ENCODE measurements at regions not wholly inside any gene's neighbourhood (a gene's known extent, or its start where the extent isn't known, plus 50 kb on each side); places are given as distances from the start of the nearest gene placed in this dataset.
"Not testable (repeated sequence)": the region's sequence is repeated elsewhere in the genome, so short reads cannot be mapped to it uniquely, and the experiment has no call there.

DNA sequence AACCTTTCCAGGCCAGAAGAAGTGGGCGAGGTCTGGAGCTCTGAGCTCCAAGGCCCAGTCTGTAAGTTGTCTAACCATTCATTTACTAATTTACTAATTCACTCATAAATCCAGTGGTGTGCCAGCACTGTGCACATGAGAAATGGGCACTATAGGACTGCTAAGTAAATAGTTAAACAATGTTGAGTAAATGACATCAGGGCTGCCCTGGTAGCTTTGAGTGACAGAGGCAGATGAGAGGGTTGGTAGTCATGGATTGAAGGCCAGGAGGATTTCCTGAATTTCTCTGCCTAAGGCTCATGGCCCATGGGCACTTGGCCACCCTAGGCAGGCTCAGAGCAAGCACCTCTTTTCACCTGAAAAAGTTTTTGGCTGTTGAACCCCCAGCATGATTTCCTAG, 216.9 kb upstream of the RXFP2 start:
- no peak for DNase-seq

DNA sequence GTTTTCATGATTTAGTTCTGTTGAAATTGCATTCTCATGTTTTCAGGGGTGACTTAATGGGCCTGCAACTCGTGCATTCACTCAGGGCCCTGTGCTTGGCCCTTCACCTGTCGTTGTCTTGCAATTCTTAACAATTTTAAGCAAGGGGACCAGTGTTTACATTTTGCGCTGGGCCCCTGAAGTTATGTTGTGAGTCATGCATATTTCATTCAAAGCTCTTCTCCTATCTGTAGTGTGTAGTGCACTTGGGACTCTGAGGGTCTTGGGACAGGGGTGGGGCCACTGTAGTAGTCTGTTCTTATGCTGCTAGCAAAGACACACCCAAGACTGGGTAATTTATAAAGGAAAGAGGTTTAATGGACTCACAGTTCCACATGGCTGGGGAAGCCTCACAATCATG, 211.2 kb upstream of the RXFP2 start:
- DNase-seq, result no peak

DNA sequence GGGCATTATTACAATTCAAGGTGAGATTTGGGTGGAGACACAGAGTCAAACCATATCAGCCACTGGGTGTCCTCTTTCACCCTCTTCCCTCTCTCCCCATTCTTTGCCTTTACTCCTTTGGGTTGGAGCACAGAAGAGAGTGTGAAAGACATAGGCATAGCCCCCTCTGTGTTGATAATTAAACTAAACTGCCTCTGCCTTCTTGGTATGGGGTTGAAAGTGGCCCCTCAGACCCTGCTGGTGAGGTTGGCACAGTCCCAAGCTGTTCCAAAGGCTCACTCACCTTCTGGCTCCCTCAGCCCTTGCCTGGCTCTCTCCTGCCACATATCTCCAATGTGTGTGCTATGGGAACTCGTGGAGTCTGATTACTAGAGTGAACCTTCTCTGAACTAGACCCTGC, 210.6 kb upstream of the RXFP2 start:
- DNase-seq, result no peak

DNA sequence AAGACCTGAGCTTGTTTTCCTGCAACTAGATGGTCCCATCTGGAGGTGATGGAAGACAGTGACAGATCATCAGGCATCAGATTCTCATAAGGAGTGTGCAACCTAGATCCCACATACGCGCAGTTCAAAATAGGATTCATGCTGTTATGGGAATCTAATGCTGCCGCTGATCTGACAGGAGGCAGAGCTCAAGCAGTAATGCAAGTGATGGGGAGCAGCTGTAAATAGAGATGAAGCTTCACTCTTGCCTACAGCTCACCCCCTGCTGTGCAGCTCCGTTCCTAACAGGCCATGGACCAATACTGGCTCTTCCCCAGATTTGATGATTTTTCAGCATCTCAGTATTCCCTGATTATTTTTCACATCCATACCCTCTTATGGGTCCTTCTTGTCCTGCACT, 208.4 kb upstream of the RXFP2 start:
- DNase-seq, result no peak

DNA sequence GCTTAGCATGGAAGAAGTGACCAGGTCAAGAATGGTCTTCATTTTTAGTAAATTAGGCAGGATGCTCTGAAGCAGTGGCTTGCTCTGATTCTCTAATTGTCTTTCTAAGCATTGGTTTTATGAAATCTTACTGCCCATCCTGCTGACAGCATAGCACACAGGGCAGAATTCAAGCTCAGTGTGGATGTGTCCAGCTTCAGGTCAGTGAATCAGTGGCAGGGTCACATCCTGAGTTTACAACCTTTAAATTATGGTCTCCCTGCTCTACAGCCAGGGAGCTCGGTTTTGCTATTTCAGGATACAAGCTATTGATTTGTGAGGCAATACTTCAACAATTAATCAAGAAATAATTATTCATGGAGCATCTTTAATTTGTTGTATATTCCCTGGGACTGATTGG, 202.3 kb upstream of the RXFP2 start:
- DNase-seq, result no peak

DNA sequence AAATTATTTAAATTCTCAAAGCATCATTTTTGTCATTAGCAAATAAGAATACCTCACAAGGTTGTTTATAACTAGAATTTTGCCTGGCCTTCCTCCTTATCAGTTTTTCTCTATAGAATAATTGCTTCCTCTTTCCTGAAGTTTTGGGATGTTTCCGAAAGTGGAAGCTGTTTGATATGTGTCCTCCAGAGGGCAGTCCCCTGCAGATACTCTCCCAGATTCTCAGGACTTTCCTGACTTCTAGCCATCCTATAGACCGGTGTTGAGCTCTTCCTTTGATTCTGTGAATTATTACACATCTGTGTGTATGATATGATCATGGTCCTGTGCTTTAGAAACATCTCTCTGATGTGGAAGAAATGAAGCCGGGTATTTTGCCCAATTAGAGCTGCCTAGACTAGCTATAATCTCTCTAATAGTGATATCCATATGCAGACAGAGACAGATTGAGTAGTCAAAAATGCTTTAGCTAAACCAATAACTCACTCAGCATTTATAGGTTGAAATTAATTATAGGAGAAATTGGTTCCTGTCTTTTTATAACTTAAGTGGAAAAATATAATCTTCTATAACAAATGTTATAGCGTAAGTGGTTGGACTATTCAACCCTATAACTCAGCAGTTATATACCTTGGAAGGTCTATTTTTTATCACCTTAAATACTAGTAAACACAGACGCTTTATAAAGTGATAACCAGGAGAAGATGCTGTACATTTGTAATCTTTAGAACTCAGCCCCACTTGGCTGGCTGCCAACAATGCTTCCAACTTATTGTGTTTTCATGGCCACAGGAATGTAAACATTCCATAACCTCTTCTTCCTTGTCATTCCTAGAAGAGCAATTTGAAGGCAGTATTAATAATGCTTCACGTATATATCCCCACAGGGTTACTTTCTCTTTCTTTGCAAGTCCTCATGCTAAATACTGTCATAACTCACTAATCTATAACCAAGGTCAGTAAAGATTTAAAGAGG, 201.0 kb upstream of the RXFP2 start:
- DNase-seq, result peak; percentile 37 to 65

DNA sequence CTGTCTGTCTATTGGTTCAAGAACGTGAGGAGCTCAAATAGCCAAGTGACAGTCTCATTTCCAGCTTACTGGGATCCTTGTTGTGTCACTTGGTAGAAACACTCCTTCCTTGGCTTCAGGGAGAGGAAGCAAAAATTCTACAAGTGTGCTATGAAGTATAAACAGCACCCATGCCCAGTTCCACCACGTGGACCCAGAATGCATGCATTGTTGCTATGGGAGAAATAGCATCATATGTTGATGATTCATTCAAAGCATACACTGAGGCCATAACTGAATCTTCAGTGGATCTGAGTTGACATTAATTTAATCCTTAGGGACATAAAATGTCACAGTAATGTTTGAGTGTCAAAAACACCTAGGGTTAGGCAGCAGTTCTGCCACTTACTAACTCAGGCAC, 199.0 kb upstream of the RXFP2 start:
- no peak for DNase-seq

DNA sequence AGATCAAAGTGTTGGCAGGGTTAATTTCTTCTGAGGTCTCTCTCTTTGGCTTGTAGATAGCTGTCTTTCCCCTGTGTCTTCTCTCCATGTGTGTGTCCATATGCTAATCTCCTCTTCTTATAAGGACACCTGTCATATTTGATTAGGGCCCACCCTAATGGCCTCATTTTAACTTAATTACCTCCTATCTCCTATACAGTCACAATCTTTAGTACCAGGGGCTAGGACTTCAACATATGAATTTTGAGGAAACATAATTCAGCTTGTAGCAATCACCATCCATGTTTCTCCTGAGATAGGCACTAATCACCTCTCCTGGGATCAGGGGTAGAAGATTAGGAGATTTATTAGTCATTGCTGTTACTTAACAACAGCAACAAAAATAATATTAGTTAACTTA, 196.1 kb upstream of the RXFP2 start:
- DNase-seq, result no peak

DNA sequence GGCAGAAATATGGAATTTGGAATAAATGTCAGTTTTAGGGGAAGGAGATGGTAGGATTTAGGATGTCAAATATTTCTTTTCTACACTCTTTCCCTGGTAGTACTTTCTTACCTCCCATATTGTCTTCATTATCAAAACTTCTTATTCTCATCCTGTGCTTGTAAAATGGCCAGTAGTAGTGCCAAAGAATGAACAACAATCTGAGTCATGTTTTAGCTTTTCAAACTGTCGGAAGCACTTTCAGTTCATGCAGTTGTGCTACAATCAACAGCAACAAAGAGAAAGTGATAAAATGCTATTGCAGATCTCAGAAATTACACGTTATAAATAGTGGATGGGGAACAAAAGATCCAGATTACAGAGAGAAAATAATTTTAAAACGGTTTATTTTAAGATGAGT, 193.7 kb upstream of the RXFP2 start:
- no peak for DNase-seq

DNA sequence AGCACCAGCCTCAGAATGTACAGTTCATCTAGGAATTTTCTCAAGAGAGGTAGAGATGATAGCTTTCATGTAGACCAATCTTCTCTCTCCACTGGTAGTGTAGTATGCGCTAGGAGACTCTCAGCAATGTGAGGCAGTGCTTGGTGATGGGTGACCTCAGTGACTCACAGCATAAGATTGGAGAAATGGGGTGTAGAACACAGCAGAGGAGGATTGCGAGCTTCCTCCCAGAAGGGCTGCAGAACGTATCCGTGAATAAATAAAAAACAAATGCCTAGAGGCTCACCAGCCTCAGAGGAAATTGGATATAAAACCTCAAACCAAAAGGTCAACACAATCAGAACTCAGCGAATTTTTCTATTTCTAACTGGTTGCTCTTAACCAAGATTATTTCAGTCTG, 182.9 kb upstream of the RXFP2 start:
- DNase-seq, result no peak

DNA sequence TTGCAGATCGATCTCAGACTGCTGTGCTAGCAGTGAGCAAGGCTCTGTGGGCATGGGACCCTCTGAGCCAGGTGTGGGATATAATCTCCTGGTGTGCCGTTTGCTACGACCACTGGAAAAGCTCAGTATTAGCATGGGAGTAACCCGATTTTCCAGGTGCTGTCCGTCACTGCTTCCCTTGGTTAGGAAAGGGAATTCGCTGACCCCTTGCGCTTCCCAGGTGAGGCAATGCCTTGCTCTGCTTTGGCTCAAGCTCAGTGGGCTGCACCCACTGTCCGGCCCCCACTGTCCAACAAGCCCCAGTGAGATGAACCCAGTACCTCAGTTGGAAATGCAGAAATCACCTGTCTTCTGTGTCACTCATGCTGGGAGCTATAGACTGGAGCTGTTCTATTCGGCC, 155.1 kb upstream of the RXFP2 start:
- not testable (repeated sequence) for DNase-seq

DNA sequence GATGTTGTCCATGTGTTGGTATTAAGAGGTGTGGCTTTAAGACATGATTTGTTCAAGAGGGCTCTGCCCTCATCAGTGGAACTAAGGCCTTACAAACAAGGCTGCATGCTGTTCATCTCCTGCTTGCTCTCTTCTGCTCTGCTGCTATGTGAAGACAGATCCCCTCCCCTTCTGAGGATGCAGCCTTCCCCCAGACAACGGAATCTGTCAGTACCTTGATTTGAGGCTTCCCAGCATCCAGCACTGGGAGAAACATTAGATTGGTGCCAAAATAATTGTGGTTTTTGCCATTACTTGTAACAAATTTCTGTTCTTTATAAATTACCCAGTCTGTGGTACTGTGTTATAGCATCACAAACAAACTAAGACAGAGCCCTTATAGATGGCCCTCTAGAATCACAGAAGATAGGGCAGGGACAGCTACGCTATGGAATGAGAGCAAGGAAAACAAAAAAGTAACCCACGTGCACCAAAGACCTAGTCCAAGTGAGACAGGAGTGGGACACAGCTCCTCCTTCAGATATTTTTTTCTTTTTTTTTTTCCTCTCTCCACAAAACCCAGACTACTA, 151.5 kb upstream of the RXFP2 start:
- no peak for DNase-seq

DNA sequence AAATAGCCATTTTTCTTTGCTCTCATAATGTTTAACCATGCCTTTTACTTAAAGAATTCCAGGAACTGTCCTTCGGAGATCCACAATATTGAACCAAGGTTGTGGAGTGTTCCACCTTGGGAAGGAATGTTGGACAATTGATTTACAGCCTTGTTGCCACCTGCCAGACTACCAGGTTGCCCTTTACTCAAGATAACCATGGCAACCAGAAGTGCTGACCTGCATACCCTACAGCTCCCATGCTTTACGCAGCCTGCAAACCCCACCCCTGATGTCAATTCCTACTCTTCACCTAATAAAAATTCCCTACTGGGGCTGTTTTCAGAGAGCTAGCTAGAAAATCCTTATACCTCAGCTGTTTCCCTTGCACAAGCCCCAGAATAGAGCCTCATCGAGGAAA, 151.0 kb upstream of the RXFP2 start:
- DNase-seq, result no peak

DNA sequence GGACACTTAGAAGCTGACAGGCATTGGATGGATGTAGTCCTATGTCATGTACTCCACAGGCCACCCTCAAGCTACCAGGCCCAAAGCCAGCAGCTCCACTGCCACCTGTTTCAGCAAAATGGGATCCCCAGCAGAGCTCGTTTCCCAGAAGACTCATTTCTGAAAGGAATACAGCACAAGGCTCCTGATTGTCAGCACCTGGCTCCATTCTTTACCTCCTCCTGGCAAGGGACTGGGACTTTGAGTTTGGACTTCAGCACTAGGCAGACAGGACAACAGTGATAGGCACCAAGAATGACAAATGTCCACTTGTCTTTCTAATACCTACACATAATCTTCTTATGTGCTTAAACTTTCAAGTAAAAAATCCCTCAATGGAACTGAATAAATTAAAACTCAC, 150.4 kb upstream of the RXFP2 start:
- DNase-seq, result no peak

DNA sequence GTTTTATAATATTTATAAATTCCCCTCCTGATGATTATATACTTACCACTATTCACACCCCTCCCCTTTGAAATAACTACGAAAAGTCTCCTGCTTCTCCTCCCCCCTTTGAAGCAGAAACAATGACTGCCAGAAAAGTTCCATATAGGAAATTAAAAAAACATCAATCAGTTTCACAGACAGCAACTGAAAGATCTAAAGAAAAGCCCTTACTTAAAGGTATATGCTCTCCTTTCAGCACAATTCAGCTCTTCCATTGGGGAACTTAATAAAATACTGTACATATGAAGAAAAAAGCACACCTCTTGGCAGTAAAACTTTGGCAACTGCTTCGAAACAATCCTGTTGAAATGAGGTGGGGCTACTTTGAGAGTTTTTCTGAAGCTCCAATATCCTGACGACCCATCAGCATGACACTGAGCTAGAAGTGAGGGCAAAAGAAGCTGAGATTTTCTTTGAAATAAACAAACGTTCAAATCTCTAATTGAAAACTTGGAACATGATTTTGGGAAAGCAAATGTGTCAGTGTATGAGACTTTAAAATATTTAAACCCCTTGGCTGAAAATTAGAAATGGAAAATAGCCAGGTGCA, 147.6 kb upstream of the RXFP2 start:
- DNase-seq, result no peak

DNA sequence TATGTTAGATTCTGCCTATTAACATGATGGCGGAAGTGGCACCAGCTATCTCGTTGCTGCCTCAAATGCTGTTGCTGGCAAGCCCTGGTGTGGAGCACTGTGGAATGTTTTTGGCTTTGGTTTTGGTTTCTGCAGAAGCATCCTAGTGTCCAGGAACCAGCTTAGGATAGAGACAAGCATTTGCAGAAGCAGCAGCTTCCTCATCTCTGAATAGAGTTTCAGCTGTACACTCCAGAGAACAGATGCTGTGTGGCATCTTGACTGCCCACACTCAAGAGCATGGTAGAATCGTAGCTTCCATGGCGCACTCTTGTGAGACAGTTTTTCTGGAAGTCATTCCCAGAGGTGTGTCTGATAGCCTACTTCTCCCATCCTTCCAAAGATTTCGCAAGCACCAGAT, 145.3 kb upstream of the RXFP2 start:
- DNase-seq, result no peak

DNA sequence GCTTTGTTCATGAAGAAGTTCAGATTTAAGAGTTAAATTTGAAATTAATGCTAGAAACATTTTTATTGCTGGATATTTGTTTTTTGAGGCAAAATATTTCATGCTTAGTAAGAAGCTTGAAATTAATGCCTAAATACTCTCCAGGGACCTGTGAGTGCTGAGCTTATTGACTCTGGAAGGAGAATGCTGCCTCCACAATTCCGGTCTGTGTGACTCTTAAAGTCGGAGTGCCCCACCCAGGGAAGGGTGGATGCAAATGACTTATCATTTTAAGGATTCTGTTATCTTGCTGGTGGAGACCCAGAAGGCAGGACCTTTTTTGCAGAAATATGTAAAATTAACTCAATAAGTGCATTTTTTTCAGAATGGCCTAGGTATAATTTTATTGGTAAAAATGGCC, 143.8 kb upstream of the RXFP2 start:
- no peak for DNase-seq

DNA sequence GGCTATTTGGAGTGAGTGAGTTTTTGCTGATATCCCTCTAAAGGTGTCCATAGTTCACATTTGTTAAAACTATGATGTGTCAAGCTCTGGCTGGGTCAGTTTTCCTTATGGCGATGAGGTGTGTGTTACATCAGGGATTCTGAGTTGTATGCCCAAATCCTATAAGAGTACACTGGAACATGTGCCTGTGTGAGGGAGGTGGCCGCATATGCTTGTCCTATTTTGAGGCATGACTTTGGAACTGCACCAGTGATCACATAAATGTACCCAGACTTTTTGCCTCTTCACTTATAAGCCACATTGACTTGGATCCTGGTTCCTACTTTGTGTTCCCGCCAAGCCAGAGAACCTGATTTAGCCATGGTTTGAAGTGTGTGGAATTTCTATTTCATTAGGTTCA, 140.3 kb upstream of the RXFP2 start:
- DNase-seq, result no peak

DNA sequence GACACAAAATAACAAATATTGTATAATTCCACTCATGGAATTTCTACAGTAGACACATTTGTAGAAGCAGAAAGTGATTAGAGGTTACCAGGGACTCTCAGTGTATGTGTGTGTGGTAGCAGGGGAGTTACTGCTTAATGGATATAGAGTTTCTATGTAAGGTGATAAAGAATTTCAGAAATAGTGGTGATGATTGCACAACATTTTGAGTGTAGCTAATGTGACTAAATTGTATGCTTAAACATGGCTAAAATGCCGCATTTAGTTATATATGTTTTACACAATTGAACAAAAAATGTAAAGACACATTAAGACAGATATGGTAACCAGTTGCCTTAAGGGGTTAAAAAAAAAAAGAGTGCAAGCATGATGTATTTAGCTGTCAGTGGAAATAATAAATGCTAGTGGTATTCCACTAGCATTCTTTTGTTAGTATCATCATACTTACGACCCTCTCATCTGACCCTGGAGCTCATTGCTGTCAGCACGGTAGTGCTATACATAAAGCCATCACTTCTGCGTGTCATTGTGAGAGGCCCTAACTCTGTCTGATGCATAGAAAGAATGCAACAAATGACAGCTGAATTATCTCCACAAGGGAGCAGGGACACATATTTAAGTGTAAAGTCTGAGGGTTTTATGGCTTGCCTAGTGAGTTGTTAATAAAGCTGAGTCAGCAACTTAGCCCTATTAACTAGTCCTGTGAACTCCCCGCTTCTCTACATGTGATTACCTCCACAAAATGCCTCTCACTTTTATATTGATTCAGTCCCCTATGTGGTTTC, 134.1 kb upstream of the RXFP2 start:
- DNase-seq, result no peak

DNA sequence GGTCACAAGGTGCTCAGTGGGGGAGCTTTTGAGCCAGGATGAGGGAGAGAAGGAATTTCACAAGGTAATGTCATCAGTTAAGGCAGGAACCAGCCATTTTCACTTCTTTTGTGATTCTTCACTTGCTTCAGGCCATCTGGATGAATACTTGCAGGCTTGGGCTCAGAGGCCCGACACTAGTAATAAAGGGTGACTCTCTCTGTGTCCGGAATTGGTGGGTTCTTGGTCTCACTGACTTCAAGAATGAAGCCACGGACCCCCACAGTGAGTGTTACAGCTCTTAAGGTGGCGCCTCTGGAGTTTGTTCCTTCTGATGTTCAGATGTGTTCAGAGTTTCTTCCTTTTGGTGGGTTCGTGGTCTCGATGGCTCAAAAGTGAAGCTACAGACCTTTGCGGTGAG, 131.8 kb upstream of the RXFP2 start:
- not testable (repeated sequence) for DNase-seq

DNA sequence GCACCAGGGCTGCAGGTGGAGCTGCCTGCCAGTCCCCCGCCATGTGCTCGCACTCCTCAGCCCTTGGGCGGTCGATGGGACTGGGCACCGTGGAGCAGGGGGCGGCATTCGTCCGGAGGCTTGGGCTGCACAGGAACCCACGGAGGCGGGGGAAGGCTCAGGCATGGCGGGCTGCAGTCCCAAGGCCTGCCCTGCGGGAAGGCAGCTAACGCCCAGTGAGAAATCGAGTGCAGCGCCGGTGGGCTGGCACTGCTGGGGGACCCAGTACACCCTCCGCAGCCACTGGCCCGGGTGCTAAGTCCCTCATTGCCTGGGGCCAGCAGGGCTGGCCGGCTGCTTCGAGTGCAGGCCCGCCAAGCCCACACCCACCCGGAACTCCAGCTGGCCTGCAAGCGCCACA, 130.5 kb upstream of the RXFP2 start:
- not testable (repeated sequence) for DNase-seq

DNA sequence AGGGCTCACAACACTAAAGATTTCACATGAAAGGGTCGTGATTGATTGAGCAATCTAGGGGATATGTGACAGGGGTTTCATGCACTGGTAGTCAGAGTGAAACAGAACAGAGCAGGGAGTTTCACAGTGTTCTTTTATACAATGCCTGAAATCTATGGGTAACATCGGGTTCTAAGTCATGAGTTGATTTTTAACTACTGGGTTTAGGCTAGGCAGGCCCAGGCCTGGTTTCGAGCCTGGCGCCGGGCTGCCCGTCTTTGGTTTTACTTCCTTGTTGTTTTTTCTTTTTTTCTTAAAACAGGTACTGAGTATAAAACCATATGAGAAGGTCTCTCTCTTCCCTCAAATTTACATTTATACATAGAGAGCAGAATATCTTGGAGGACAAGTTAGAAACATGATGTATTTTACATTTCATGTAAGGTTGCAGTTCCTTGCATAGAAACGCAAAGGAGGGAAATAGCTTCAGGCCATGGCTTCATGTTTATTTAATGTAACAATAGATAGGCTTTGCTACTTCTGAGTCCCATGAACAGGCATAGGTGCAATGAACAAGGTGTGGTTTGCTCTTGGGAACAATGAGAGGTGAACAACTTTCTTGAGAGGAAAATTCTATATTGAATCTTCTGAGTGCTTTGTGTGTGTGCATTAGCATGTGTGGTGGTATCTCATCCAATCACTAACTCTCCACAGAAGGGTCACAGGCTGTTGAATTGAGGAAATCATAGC, 128.9 kb upstream of the RXFP2 start:
- no peak for DNase-seq

DNA sequence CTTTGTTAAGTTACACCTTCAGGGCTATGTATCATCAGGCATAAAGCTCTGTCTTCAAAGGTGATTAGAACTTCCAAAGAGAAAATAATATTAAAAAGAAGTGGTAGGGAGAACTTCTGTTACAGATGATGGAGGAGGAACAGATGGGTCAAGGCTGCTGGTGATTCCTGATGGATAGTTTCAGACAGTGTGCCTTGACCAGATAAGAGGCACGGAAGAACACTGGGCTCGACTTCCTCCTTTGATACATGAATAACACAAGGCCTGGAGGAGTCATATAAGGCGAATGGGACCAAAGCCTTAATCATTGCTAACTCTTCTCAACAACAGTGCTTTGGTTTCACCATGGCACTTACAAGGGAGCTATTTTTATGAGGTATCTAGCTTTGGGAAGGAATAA, 128.1 kb upstream of the RXFP2 start:
- DNase-seq, result no peak
